IMR-90 (cell line): ENCODE measurements at regions not wholly inside any gene's neighbourhood (a gene's known extent, or its start where the extent isn't known, plus 50 kb on each side); places are given as distances from the start of the nearest gene placed in this dataset.

Experiments
- POLR2A ChIP-seq: IDR thresholded peaks from 2 replicates; pipeline ENCODE4 v1.6.1; 2012; ENCODE audit warnings: mild to moderate bottlenecking, low read depth, low read length
- RAD21 ChIP-seq: IDR thresholded peaks from 2 replicates; pipeline ENCODE4 v1.6.1; 2012; ENCODE audit warnings: low read length, improper control_type of control experiment
- TF ChIP-seq, protein P1 (sequence below): fragments of 150-350 bp; IDR thresholded peaks from 2 replicates; pipeline ENCODE4 v1.6.1; 2017; ENCODE audit warnings: mild to moderate bottlenecking, antibody characterized with exemption, low read length, low read depth

DNA sequence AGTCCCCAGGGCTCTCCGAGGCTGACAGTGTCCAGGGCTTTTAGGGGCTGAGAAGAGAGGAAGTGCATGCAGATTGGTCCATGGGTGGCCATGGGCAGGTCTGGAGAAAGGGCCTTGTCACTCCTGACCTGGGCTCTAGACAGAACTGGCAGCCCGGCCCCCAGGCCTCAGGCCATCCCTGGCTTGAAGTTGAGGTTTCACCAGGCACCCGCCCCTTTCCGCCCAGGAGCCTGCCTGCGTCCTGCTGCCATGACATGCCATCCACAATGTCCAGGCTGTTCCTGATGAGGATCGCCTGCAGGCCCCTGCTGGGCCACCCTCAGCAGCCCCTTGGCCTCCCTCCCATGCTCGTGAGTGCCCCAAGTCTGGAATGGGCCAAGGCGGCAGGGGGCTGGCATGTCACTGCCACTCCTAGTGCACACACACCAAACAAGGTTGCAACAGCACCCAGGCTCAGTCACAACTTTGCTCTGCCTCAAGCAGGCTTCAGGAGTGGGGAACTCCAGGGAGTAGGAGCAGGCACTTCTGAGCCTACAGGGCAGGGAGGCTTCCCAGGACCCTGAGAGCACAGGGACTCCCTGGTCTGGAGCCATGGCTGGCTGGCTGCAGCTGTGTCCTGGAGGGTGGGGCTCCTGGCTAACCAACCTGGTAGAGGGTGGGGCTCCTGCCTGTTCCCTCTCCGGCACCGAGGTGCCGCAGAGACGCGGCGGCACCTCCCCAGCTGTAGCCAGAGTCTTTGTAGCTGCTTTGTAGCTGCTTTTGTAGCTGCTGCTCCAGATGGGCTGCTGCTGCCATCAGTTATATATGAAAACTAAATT lies 1457.1 kb upstream of the GBE1 start:
- TF ChIP-seq POLR2A (no peak), RAD21 (no peak)
- TF ChIP-seq, protein P1, sequence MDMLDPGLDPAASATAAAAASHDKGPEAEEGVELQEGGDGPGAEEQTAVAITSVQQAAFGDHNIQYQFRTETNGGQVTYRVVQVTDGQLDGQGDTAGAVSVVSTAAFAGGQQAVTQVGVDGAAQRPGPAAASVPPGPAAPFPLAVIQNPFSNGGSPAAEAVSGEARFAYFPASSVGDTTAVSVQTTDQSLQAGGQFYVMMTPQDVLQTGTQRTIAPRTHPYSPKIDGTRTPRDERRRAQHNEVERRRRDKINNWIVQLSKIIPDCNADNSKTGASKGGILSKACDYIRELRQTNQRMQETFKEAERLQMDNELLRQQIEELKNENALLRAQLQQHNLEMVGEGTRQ, result no peak
